ENCODE measurements at regions not wholly inside any gene's neighbourhood (a gene's known extent, or its start where the extent isn't known, plus 50 kb on each side); places are given as distances from the start of the nearest gene placed in this dataset.

GRCh38 chr16:26189536-26189935 is 497.8 kb downstream of the HS3ST4 start:
- DNase-seq = no peak

GRCh38 chr16:26194526-26194925 is 502.8 kb downstream of the HS3ST4 start:
- no peak for DNase-seq

GRCh38 chr16:26195225-26195624 is 503.5 kb downstream of the HS3ST4 start:
- no peak for DNase-seq

- DNase-seq = no peak
These were observed 504.6 kb downstream of the HS3ST4 start for GRCh38 chr16:26196310-26196709.

- DNase-seq = no peak
These were observed 505.0 kb downstream of the HS3ST4 start for GRCh38 chr16:26196802-26197201.

GRCh38 chr16:26197707-26198106 is 505.9 kb downstream of the HS3ST4 start:
- DNase-seq = no peak

- DNase-seq = no peak
These were observed 506.5 kb downstream of the HS3ST4 start for GRCh38 chr16:26198221-26198620.

GRCh38 chr16:26204138-26204537 is 512.4 kb downstream of the HS3ST4 start:
- DNase-seq = no peak

GRCh38 chr16:26211542-26211941 is 519.8 kb downstream of the HS3ST4 start:
- no peak for DNase-seq

GRCh38 chr16:26212599-26212998 is 520.8 kb downstream of the HS3ST4 start:
- DNase-seq = no peak

GRCh38 chr16:26214581-26215174 is 522.9 kb downstream of the HS3ST4 start:
- no peak for DNase-seq

- DNase-seq = no peak
These were observed 529.1 kb downstream of the HS3ST4 start for GRCh38 chr16:26220894-26221293.

GRCh38 chr16:26231647-26232046 is 539.9 kb downstream of the HS3ST4 start:
- no peak for DNase-seq

- no peak for DNase-seq
These were observed 549.0 kb downstream of the HS3ST4 start for GRCh38 chr16:26240807-26241206.

- no peak for DNase-seq
These were observed 555.3 kb downstream of the HS3ST4 start for GRCh38 chr16:26247063-26247462.

- DNase-seq = no peak
These were observed 560.8 kb downstream of the HS3ST4 start for GRCh38 chr16:26252598-26252997.

GRCh38 chr16:26261621-26262020 is 569.9 kb downstream of the HS3ST4 start:
- DNase-seq = no peak

- DNase-seq = no peak
These were observed 571.6 kb downstream of the HS3ST4 start for GRCh38 chr16:26263406-26263805.

GRCh38 chr16:26267641-26268040 is 575.9 kb downstream of the HS3ST4 start:
- no peak for DNase-seq

GRCh38 chr16:26269673-26270072 is 577.9 kb downstream of the HS3ST4 start:
- no peak for DNase-seq

- DNase-seq = no peak
These were observed 581.8 kb downstream of the HS3ST4 start for GRCh38 chr16:26273607-26274006.

- DNase-seq = no peak
These were observed 583.3 kb downstream of the HS3ST4 start for GRCh38 chr16:26275021-26275590.

GRCh38 chr16:26276289-26276688 is 584.5 kb downstream of the HS3ST4 start:
- DNase-seq = no peak

GRCh38 chr16:26281381-26282110 is 589.8 kb downstream of the HS3ST4 start:
- no peak for DNase-seq
